HG02571 (cell line): ENCODE measurements at regions not wholly inside any gene's neighbourhood (a gene's known extent, or its start where the extent isn't known, plus 50 kb on each side); places are given as distances from the start of the nearest gene placed in this dataset.

Experiments
- ATAC-seq: cut with Tn5 transposase; IDR thresholded peaks from one replicate; pipeline ENCODE4 v1.9.1; 2021; ENCODE audit warnings: mild to moderate bottlenecking, moderate library complexity; ENCODE audit not compliant: unreplicated experiment

DNA sequence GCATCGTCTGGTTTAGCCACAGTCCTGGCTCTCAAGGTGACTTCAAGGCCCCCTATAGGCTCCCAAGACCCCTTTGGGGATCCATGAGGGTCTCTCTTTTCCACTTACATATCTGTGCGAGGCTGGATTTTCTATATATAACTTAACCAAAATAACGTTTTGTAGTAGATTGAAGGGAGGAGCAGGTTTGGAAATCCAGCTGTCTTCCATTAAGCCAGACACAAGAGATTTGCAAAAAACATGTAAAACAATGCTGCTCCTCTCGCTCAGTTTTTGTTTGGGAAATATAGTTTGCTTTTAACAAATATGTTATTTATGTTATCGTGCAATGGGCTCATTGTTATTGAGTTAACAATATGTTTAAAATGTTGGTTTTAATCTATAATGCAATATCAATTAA, 811.2 kb downstream of the TYW1 start:
- no peak for ATAC-seq

- no peak for ATAC-seq
Measured at GRCh38 chr7:67809586-67809985, 813.0 kb downstream of the TYW1 start.

DNA sequence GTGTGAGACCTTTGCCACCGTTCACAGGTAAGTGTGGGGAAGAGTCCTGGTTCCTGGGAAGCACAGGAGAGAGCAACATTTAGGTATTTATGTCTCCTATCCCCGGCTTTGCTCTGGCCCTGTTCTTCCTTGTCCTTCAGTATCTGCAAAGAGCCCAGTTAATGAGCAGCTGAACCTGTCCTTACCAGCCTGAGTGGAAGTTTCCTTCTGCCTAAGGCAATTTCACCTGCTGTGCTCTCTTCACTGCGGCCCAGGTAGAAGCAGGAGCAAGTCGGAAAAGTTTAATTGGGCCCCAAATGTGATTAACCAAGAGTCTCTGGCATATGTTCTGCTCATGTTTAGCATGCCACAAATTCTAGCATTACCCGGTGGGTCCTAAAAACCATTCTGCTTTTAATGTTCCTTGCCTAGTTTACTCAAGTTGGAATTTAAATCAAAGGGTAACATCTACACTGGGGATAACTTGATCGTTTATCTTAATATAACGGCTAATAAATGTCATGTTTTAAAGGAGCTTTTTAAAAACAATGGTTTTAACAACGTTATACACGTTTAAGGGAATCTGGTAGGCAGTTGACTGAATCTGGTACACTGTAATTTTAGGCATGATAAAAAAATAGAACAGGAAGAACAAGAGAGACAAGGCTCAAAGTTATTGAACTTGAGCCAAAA, 817.1 kb downstream of the TYW1 start:
- no peak for ATAC-seq

GRCh38 chr7:67817481-67817880, 820.8 kb downstream of the TYW1 start:
- no peak for ATAC-seq

GRCh38 chr7:67821116-67821515, 824.5 kb downstream of the TYW1 start:
- ATAC-seq = no peak

GRCh38 chr7:67823345-67823744, 826.7 kb downstream of the TYW1 start:
- ATAC-seq = no peak

- ATAC-seq = no peak
Measured at GRCh38 chr7:67825356-67825755, 828.7 kb downstream of the TYW1 start.

DNA sequence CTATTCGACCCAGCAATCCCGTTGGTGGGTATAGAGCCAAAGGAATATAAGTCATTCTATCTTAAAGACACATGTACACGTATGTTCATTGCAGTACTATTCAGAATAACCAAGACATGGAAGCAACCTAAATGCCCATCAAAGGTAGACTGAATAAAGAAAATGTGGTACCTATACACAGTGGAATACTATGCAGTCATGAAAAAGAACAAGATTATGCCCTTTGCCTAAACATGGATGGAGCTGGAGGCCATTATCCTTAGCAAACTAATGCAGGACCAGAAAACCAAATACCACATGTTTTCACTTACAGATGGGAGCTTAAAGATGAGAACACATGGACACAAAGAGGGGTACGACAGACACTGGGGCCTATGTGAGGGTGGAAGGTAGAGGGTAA, 845.3 kb downstream of the TYW1 start:
- ATAC-seq = no peak

GRCh38 chr7:67842571-67842970, 845.9 kb downstream of the TYW1 start:
- no peak for ATAC-seq

GRCh38 chr7:67843001-67843565, 846.5 kb downstream of the TYW1 start:
- ATAC-seq = no peak

DNA sequence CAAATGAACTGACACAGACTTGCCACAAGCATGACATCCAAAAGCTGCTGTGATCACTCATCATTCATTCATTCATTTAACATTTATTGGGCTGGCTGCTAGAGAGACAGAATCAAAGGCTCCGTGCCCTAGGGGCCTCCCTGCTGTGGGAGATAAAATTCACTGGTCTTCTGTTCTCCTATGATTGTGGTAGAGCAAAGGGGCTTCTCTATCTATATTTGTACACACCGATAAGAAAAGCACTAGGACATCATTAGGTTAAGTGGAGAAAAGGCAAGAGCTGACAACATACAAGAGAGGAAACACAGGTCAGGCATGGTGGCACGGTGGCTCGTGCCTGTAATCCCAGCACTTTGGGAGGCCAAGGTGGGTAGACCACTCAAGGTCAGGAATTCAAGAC, 847.0 kb downstream of the TYW1 start:
- no peak for ATAC-seq

GRCh38 chr7:67847092-67847787, 850.6 kb downstream of the TYW1 start:
- no peak for ATAC-seq

- ATAC-seq = no peak
Measured at GRCh38 chr7:67854221-67855178, 857.9 kb downstream of the TYW1 start.

GRCh38 chr7:67855322-67855721, 858.7 kb downstream of the TYW1 start:
- ATAC-seq = no peak

DNA sequence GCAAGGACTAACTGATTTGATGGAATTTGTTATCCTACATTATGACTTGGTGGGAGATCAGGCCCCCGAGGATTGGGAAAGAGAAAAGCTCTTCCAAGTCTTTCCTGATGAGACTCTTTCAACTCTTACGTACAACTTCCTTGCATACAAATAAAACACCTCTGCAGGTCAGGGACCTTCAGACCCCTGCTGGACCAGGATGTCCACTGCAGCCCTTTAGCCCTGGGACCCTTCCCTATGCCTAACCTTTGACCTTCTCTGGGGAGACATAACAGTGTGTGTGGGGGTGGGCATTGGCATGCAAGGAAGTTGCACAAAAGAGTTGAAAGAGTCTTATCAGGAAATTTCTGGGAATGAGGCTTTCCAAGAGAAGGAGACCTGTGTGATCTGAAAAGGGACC, 859.4 kb downstream of the TYW1 start:
- ATAC-seq = no peak

DNA sequence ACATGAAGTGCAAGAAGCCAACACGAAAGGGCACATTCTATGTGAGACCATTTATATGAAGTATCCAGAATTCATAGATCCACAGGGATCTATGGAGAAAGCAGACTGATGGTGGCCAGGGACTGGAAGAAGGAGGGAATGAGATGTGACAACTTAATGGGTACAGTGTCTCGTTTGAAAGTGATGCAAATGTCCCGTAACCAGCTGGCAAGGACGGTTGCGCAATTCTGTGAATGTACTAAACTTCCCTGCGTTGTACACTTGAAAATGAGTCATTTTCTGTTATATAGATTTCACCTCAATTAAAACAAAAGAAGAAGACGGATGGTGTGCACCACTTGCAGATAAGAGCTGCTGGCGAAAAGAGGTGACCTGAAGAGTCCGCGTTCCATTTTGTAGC, 861.1 kb downstream of the TYW1 start:
- no peak for ATAC-seq

- ATAC-seq = no peak
Measured at GRCh38 chr7:67858931-67859330, 862.3 kb downstream of the TYW1 start.

- no peak for ATAC-seq
Measured at GRCh38 chr7:67863911-67864310, 867.3 kb downstream of the TYW1 start.

DNA sequence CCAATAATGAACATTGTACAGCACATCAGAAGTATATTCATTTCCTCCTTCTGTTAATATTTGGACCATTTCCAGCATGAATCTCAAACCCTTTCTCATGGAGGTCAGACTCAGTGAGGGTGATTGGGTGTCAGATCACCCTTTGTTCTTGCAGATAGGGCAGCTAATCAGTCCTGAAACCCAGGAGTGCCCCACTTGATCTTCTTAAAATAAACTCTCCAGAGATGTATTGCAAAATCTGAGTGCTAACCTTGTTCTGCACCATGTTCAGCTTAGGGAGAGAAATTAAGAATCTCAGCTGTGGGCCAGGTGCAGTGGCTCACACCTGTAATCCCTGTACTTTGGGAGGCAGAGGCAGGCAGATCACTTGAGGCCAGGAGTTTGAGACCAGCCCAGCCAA, 869.4 kb downstream of the TYW1 start:
- no peak for ATAC-seq

DNA sequence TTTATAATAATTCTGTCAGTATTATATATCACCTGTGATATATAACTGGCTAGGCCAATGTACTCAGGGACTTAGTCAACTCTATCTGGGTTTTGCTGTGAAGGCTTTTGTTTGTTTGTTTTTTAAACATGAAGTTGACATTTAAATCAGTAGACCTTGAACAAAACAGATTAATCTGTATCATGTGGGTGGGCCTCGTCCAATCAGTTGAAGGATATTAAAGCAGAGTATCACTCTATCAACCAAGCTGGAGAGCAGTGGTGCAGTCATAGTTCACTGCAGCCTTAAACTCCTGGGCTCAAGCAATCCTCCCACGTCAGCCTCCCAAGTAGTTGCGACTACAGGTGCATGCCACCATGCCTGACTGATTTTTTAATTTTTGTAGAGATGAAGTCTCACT, 870.2 kb downstream of the TYW1 start:
- no peak for ATAC-seq

- no peak for ATAC-seq
Measured at GRCh38 chr7:67870396-67870795, 873.8 kb downstream of the TYW1 start.
